Activated CD4-positive, alpha-beta T cell treated with anti-CD3 and anti-CD28 coated beads, Interleukin-2, Interleukin-4, amounts not matched to agents 100 ng/mL and 50 ng/mL, durations not matched to agents 16 hours and 8 hours (primary cell): ENCODE measurements at regions not wholly inside any gene's neighbourhood (a gene's known extent, or its start where the extent isn't known, plus 50 kb on each side); places are given as distances from the start of the nearest gene placed in this dataset.
"Not testable (repeated sequence)": the region's sequence is repeated elsewhere in the genome, so short reads cannot be mapped to it uniquely, and the experiment has no call there.

Experiments used
- DNase-seq: peaks from one replicate; pipeline ENCODE4 v3.0.0-alpha.2; 2020; ENCODE audit warnings: low spot score

- no peak for DNase-seq
These were observed 76.6 kb upstream of the PMEPA1 start for GRCh38 chr20:57786304-57786932.

GRCh38 chr20:57785720-57786119 is 75.9 kb upstream of the PMEPA1 start:
- DNase-seq, result no peak

- DNase-seq, result no peak
These were observed 75.2 kb upstream of the PMEPA1 start for GRCh38 chr20:57785061-57785460.

- DNase-seq, result no peak
These were observed 74.4 kb upstream of the PMEPA1 start for GRCh38 chr20:57783956-57784837.

- DNase-seq, result no peak
These were observed 73.4 kb upstream of the PMEPA1 start for GRCh38 chr20:57783196-57783595.

- no peak for DNase-seq
These were observed 72.8 kb upstream of the PMEPA1 start for GRCh38 chr20:57782631-57783041.

- DNase-seq, result no peak
These were observed 72.1 kb upstream of the PMEPA1 start for GRCh38 chr20:57781901-57782300.

- DNase-seq, result no peak
These were observed 71.1 kb upstream of the PMEPA1 start for GRCh38 chr20:57780906-57781305.

GRCh38 chr20:57780398-57780797 is 70.6 kb upstream of the PMEPA1 start:
- no peak for DNase-seq

- DNase-seq, result no peak
These were observed 69.7 kb upstream of the PMEPA1 start for GRCh38 chr20:57779401-57780003.

- DNase-seq, result no peak
These were observed 68.1 kb upstream of the PMEPA1 start for GRCh38 chr20:57777911-57778310.

- DNase-seq, result no peak
These were observed 65.1 kb upstream of the PMEPA1 start for GRCh38 chr20:57774951-57775350.

GRCh38 chr20:57774111-57774880 is 64.5 kb upstream of the PMEPA1 start:
- no peak for DNase-seq

GRCh38 chr20:57773059-57773815 is 63.4 kb upstream of the PMEPA1 start:
- no peak for DNase-seq

GRCh38 chr20:57772349-57772964 is 62.6 kb upstream of the PMEPA1 start:
- DNase-seq, result peak; percentile 5

- DNase-seq, result no peak
These were observed 61.3 kb upstream of the PMEPA1 start for GRCh38 chr20:57770852-57771720.

- DNase-seq, result not testable (repeated sequence)
These were observed 60.6 kb upstream of the PMEPA1 start for GRCh38 chr20:57770401-57770800.

GRCh38 chr20:57769756-57770155 is 59.9 kb upstream of the PMEPA1 start:
- no peak for DNase-seq

- no peak for DNase-seq
These were observed 58.7 kb upstream of the PMEPA1 start for GRCh38 chr20:57768519-57768918.

GRCh38 chr20:57767441-57767840 is 57.6 kb upstream of the PMEPA1 start:
- no peak for DNase-seq
